CD4-positive, CD25-positive, alpha-beta regulatory T cell (primary cell): ENCODE measurements at regions not wholly inside any gene's neighbourhood (a gene's known extent, or its start where the extent isn't known, plus 50 kb on each side); places are given as distances from the start of the nearest gene placed in this dataset.

ENCODE experiments used
- ATAC-seq, 2 donors: fragments of 150-1000 bp; cut with Tn5 transposase; one replicate each; pipeline ENCODE4 v1.10.0; 2021; ENCODE audit warnings: low read depth in 2 of 2, moderate number of reproducible peaks in 2 of 2, moderate library complexity in 1 of 2
- DNase-seq, 3 donors: peaks; one replicate each; pipeline versions ENCODE4 v3.0.0 to v3.0.0-alpha.2; 2012 to 2022; ENCODE audit warnings: mixed read lengths in 1 of 3
- H3K27ac ChIP-seq: one replicate; pipeline ENCODE4 v1.7.0; 2013; ENCODE audit warnings: mild to moderate bottlenecking, low read length; ENCODE audit not compliant: insufficient read depth, poor library complexity, severe bottlenecking
- H3K27me3 ChIP-seq: one replicate; pipeline ENCODE4 v1.7.0; 2013; ENCODE audit warnings: low read length; ENCODE audit not compliant: control insufficient read depth, insufficient read depth
- H3K36me3 ChIP-seq: one replicate; pipeline ENCODE4 v1.7.0; 2013; ENCODE audit warnings: mild to moderate bottlenecking, low read length, moderate library complexity; ENCODE audit not compliant: control insufficient read depth, insufficient read depth
- H3K4me1 ChIP-seq: 2 replicates; pipeline ENCODE4 v1.7.0; 2013; ENCODE audit warnings: mild to moderate bottlenecking, low read length; ENCODE audit not compliant: insufficient read depth, control insufficient read depth, poor library complexity, severe bottlenecking
- H3K4me3 ChIP-seq: one replicate; pipeline ENCODE4 v1.7.0; 2013; ENCODE audit warnings: low read depth, mild to moderate bottlenecking, low read length, moderate library complexity
- H3K9me3 ChIP-seq, 2 experiments: 1 replicate in 1 of 2; 2 replicates in 1 of 2; pipeline ENCODE4 v1.7.0; 2013; ENCODE audit warnings: low read length in 2 of 2, mild to moderate bottlenecking in 1 of 2, moderate library complexity in 1 of 2; ENCODE audit not compliant: control insufficient read depth in 2 of 2
- H3K27ac Mint-ChIP-seq, 3 donors: one replicate each; pipeline ENCODE4 v1.8.0; 2020 to 2022; ENCODE audit warnings: mild to moderate bottlenecking in 3 of 3, mixed read lengths in 3 of 3, moderate library complexity in 2 of 3
- H3K27me3 Mint-ChIP-seq: one replicate; pipeline ENCODE4 v1.8.0; 2022; ENCODE audit warnings: mild to moderate bottlenecking, mixed read lengths
- H3K36me3 Mint-ChIP-seq: one replicate; pipeline ENCODE4 v1.8.0; 2020; ENCODE audit warnings: mixed read lengths
- H3K4me1 Mint-ChIP-seq, 4 donors: one replicate each; pipeline ENCODE4 v1.8.0; 2020 to 2022; ENCODE audit warnings: mixed read lengths in 4 of 4, mild to moderate bottlenecking in 1 of 4
- H3K4me3 Mint-ChIP-seq, 4 donors: one replicate each; pipeline ENCODE4 v1.8.0; 2020 to 2022; ENCODE audit warnings: mild to moderate bottlenecking in 4 of 4, mixed read lengths in 4 of 4, moderate library complexity in 3 of 4
- H3K9me3 Mint-ChIP-seq, 7 donors: one replicate each; pipeline ENCODE4 v1.8.0; 2020 to 2022; ENCODE audit warnings: mixed read lengths in 7 of 7, mild to moderate bottlenecking in 3 of 7, moderate library complexity in 2 of 7

- DNase-seq (no peak), ATAC-seq (no peak)
- Mint-ChIP-seq H3K9me3 (peaks cover 1 to 22% (median 4%) of the 10 kb centered on the region in 7 donors), H3K27me3 (no peaks in the 10 kb centered on the region), H3K4me3 (no peak overlapping the region), H3K27ac (no peak overlapping the region), H3K4me1 (no peaks in the 10 kb centered on the region), H3K36me3 (no peaks in the 10 kb centered on the region)
- Histone ChIP-seq H3K36me3 (no peaks in the 10 kb centered on the region), H3K4me1 (no peaks in the 10 kb centered on the region), H3K9me3 (peaks cover 6 to 7% of the 10 kb centered on the region in 2 experiments), H3K27ac (no peak overlapping the region), H3K27me3 (no peaks in the 10 kb centered on the region), H3K4me3 (no peak overlapping the region)
Observed at GRCh38 chr5:23727271-23727670, 219.9 kb downstream of the PRDM9 start.

GRCh38 chr5:23730023-23730422 lies 222.6 kb downstream of the PRDM9 start:
- H3K36me3 ChIP-seq: no peaks in the 10 kb centered on the region
- ATAC-seq: no peak

GRCh38 chr5:23740029-23740428 lies 232.6 kb downstream of the PRDM9 start:
- Mint-ChIP-seq H3K27me3 (no peaks in the 10 kb centered on the region), H3K9me3 (peaks cover 0 to 11% (median 3%) of the 10 kb centered on the region in 7 donors), H3K27ac (no peak overlapping the region), H3K4me3 (no peak overlapping the region), H3K36me3 (no peaks in the 10 kb centered on the region), H3K4me1 (no peaks in the 10 kb centered on the region)
- Histone ChIP-seq H3K27ac (no peak overlapping the region), H3K4me1 (no peaks in the 10 kb centered on the region), H3K27me3 (no peaks in the 10 kb centered on the region), H3K36me3 (no peaks in the 10 kb centered on the region), H3K9me3 (peaks cover 0 to 4% of the 10 kb centered on the region in 2 experiments), H3K4me3 (no peak overlapping the region)
- no peak for DNase-seq
- ATAC-seq: no peak

More at GRCh38 chr5:23730023-23730422, 222.6 kb downstream of the PRDM9 start:
- H3K27ac Mint-ChIP-seq: no peak overlapping the region
- H3K4me3 Mint-ChIP-seq: no peak overlapping the region
- H3K9me3 Mint-ChIP-seq: peaks cover 3 to 26% (median 8%) of the 10 kb centered on the region in 7 donors
- Histone ChIP-seq H3K9me3 (peaks cover 4 to 7% of the 10 kb centered on the region in 2 experiments), H3K4me3 (no peak overlapping the region), H3K4me1 (no peaks in the 10 kb centered on the region), H3K27me3 (no peaks in the 10 kb centered on the region), H3K27ac (no peak overlapping the region)
- no peaks in the 10 kb centered on the region for H3K27me3 Mint-ChIP-seq
- no peak for DNase-seq
- no peaks in the 10 kb centered on the region for H3K4me1 Mint-ChIP-seq
- H3K36me3 Mint-ChIP-seq: no peaks in the 10 kb centered on the region

GRCh38 chr5:23742701-23743100 lies 235.3 kb downstream of the PRDM9 start:
- H3K27me3 Mint-ChIP-seq: no peaks in the 10 kb centered on the region
- Histone ChIP-seq H3K36me3 (no peaks in the 10 kb centered on the region), H3K27me3 (no peaks in the 10 kb centered on the region), H3K4me3 (no peak overlapping the region), H3K9me3 (peaks cover 0 to 1% of the 10 kb centered on the region in 2 experiments), H3K4me1 (no peaks in the 10 kb centered on the region), H3K27ac (no peak overlapping the region)
- H3K4me1 Mint-ChIP-seq: no peaks in the 10 kb centered on the region
- H3K9me3 Mint-ChIP-seq: peaks cover 0 to 12% (median 3%) of the 10 kb centered on the region in 7 donors
- H3K4me3 Mint-ChIP-seq: no peak overlapping the region
- H3K27ac Mint-ChIP-seq: no peak overlapping the region
- ATAC-seq (no peak), DNase-seq (no peak)
- H3K36me3 Mint-ChIP-seq: peaks cover 3% of the 10 kb centered on the region

GRCh38 chr5:23755906-23756305 lies 248.5 kb downstream of the PRDM9 start:
- Mint-ChIP-seq H3K4me3 (no peak overlapping the region), H3K27me3 (no peaks in the 10 kb centered on the region), H3K27ac (no peak overlapping the region), H3K4me1 (no peaks in the 10 kb centered on the region), H3K36me3 (no peaks in the 10 kb centered on the region), H3K9me3 (peaks cover 0 to 9% (median 4%) of the 10 kb centered on the region in 7 donors)
- DNase-seq (no peak), ATAC-seq (no peak)
- no peaks in the 10 kb centered on the region for H3K4me1 ChIP-seq
- peaks cover 1 to 3% of the 10 kb centered on the region in 2 experiments for H3K9me3 ChIP-seq
- no peaks in the 10 kb centered on the region for H3K27me3 ChIP-seq
- H3K27ac ChIP-seq: no peak overlapping the region
- no peak overlapping the region for H3K4me3 ChIP-seq
- H3K36me3 ChIP-seq: no peaks in the 10 kb centered on the region

GRCh38 chr5:23756779-23757178 lies 249.4 kb downstream of the PRDM9 start:
- peaks cover 0 to 16% (median 2%) of the 10 kb centered on the region in 7 donors for H3K9me3 Mint-ChIP-seq
- H3K4me1 Mint-ChIP-seq: no peaks in the 10 kb centered on the region
- no peak for ATAC-seq
- no peak overlapping the region for H3K4me3 Mint-ChIP-seq
- Histone ChIP-seq H3K27ac (no peak overlapping the region), H3K36me3 (no peaks in the 10 kb centered on the region), H3K27me3 (no peaks in the 10 kb centered on the region), H3K4me1 (no peaks in the 10 kb centered on the region), H3K4me3 (no peak overlapping the region), H3K9me3 (peaks cover 1 to 5% of the 10 kb centered on the region in 2 experiments)
- no peak overlapping the region for H3K27ac Mint-ChIP-seq
- no peak for DNase-seq
- no peaks in the 10 kb centered on the region for H3K36me3 Mint-ChIP-seq
- H3K27me3 Mint-ChIP-seq: no peaks in the 10 kb centered on the region

- Histone ChIP-seq H3K4me1 (no peaks in the 10 kb centered on the region), H3K4me3 (no peak overlapping the region), H3K27ac (no peak overlapping the region), H3K36me3 (no peaks in the 10 kb centered on the region), H3K27me3 (no peaks in the 10 kb centered on the region), H3K9me3 (peaks cover 9% of the 10 kb centered on the region in 2 experiments)
- H3K9me3 Mint-ChIP-seq: peaks cover 0 to 26% (median 2%) of the 10 kb centered on the region in 7 donors
- no peaks in the 10 kb centered on the region for H3K4me1 Mint-ChIP-seq
- no peaks in the 10 kb centered on the region for H3K27me3 Mint-ChIP-seq
- no peak overlapping the region for H3K27ac Mint-ChIP-seq
- ATAC-seq (no peak), DNase-seq (no peak)
- H3K4me3 Mint-ChIP-seq: no peak overlapping the region
- H3K36me3 Mint-ChIP-seq: no peaks in the 10 kb centered on the region
Observed at GRCh38 chr5:23763170-23763569, 255.8 kb downstream of the PRDM9 start.

- peaks cover 0 to 6% of the 10 kb centered on the region in 2 experiments for H3K9me3 ChIP-seq
- no peaks in the 10 kb centered on the region for H3K27me3 Mint-ChIP-seq
- H3K4me1 ChIP-seq: no peaks in the 10 kb centered on the region
- H3K36me3 ChIP-seq: no peaks in the 10 kb centered on the region
- no peak for ATAC-seq
- H3K27ac ChIP-seq: no peak overlapping the region
- H3K4me3 ChIP-seq: no peak overlapping the region
- H3K27ac Mint-ChIP-seq: no peak overlapping the region
- no peaks in the 10 kb centered on the region for H3K4me1 Mint-ChIP-seq
- no peak for DNase-seq
- no peak overlapping the region for H3K4me3 Mint-ChIP-seq
- peaks cover 4 to 35% (median 10%) of the 10 kb centered on the region in 7 donors for H3K9me3 Mint-ChIP-seq
- no peaks in the 10 kb centered on the region for H3K27me3 ChIP-seq
- H3K36me3 Mint-ChIP-seq: no peaks in the 10 kb centered on the region
Observed at GRCh38 chr5:23776684-23777083, 269.3 kb downstream of the PRDM9 start.
